GM23248 (cell line): ENCODE measurements at regions not wholly inside any gene's neighbourhood (a gene's known extent, or its start where the extent isn't known, plus 50 kb on each side); places are given as distances from the start of the nearest gene placed in this dataset.

Experiments
- DNase-seq: peaks from one replicate; pipeline ENCODE4 v3.0.0-alpha.2; 2015
- H2AFZ ChIP-seq: fragments of 200-600 bp; sonication (generic); 2 replicates; pipeline ENCODE4 v1.6.1; 2016; ENCODE audit warnings: antibody characterized with exemption
- H3F3A ChIP-seq: fragments of 200-600 bp; sonication (generic); 2 replicates; pipeline ENCODE4 v1.6.1; 2016; ENCODE audit warnings: mild to moderate bottlenecking, antibody characterized with exemption, mixed run types; ENCODE audit not compliant: insufficient read depth
- H3K27ac ChIP-seq: fragments of 200-600 bp; sonication (generic); 2 replicates; pipeline ENCODE4 v1.5.1; 2016; ENCODE audit warnings: mild to moderate bottlenecking
- H3K27me3 ChIP-seq: fragments of 200-600 bp; sonication (generic); replicated peaks from 2 replicates; pipeline ENCODE4 v1.6.1; 2016; ENCODE audit warnings: mild to moderate bottlenecking; ENCODE audit not compliant: insufficient read depth
- H3K36me3 ChIP-seq: fragments of 200-600 bp; sonication (generic); 2 replicates; pipeline ENCODE4 v1.6.1; 2016; ENCODE audit warnings: low read depth, mild to moderate bottlenecking
- H3K4me1 ChIP-seq: fragments of 200-600 bp; sonication (generic); 2 replicates; pipeline ENCODE4 v1.6.1; 2016; ENCODE audit warnings: mild to moderate bottlenecking; ENCODE audit not compliant: insufficient read depth
- H3K4me2 ChIP-seq: fragments of 200-600 bp; sonication (generic); one replicate; pipeline ENCODE4 v1.6.1; 2016; ENCODE audit warnings: mild to moderate bottlenecking; ENCODE audit not compliant: unreplicated experiment
- H3K4me3 ChIP-seq: fragments of 200-600 bp; sonication (generic); 2 replicates; pipeline ENCODE4 v1.5.1; 2016; ENCODE audit warnings: mild to moderate bottlenecking
- H3K79me2 ChIP-seq: fragments of 200-600 bp; sonication (generic); 2 replicates; pipeline ENCODE4 v1.6.1; 2016; ENCODE audit warnings: mild to moderate bottlenecking; ENCODE audit not compliant: insufficient read depth
- H3K9ac ChIP-seq: fragments of 200-600 bp; sonication (generic); 2 replicates; pipeline ENCODE4 v1.6.1; 2016; ENCODE audit warnings: mild to moderate bottlenecking
- H3K9me2 ChIP-seq: fragments of 200-600 bp; sonication (generic); 2 replicates; pipeline ENCODE4 v1.6.1; 2016; ENCODE audit warnings: mixed run types, mild to moderate bottlenecking, moderate library complexity; ENCODE audit not compliant: insufficient read depth
- H3K9me3 ChIP-seq: fragments of 200-600 bp; sonication (generic); one replicate; pipeline ENCODE4 v1.6.1; 2017; ENCODE audit warnings: low read depth
- H4K20me1 ChIP-seq: fragments of 200-600 bp; sonication (generic); 2 replicates; pipeline ENCODE4 v1.6.0; 2016; ENCODE audit not compliant: insufficient read depth
- EZH2 ChIP-seq: fragments of 200-600 bp; sonication (generic); IDR thresholded peaks from 2 replicates; pipeline ENCODE4 v1.6.1; 2018; ENCODE audit warnings: antibody characterized with exemption, mild to moderate bottlenecking; ENCODE audit not compliant: insufficient read depth, poor library complexity, severe bottlenecking
- EZH2phosphoT487 ChIP-seq: fragments of 200-600 bp; sonication (generic); IDR thresholded peaks from 2 replicates; pipeline ENCODE4 v1.6.1; 2018; ENCODE audit warnings: antibody characterized with exemption, moderate library complexity, mild to moderate bottlenecking, low read depth; ENCODE audit not compliant: insufficient read depth
- WGBS, 2 experiments: methylation state at CpG; one replicate each; pipeline ENCODE4 v1.1.6; 2015 to 2017; ENCODE audit warnings: low lambda C conversion rate in 2 of 2, low coverage in 1 of 2; ENCODE audit errors: missing lambda C conversion rate in 2 of 2; 5-methylcytosine and 5-hydroxymethylcytosine counted together
- in situ Hi-C: fragments of 300-500 bp; cut with MboI; formaldehyde crosslinking; loops from 2 replicates; pipeline ENCODE4 v1.15.0; 2020

GRCh38 chr6:168826726-168827585, 386.0 kb downstream of the SMOC2 start:
- no peaks in the 10 kb centered on the region for H3K36me3 ChIP-seq
- no peaks in the 10 kb centered on the region for H4K20me1 ChIP-seq
- no peak overlapping the region for H3K27ac ChIP-seq
- in situ Hi-C loops: no loop called here
- no peaks in the 10 kb centered on the region for H3K4me1 ChIP-seq
- 46 to 47% methylated on average over 19 of the region's 19 CpGs for WGBS, 2 experiments
- H3K27me3 ChIP-seq: no peaks in the 10 kb centered on the region
- no peak overlapping the region for H2AFZ ChIP-seq
- H3K4me3 ChIP-seq: no peak overlapping the region
- no peaks in the 10 kb centered on the region for H3F3A ChIP-seq
- no peaks in the 10 kb centered on the region for H3K9me2 ChIP-seq
- no peak for DNase-seq
- H3K9ac ChIP-seq: no peak overlapping the region
- H3K79me2 ChIP-seq: no peaks in the 10 kb centered on the region
- H3K4me2 ChIP-seq: no peak overlapping the region
- no peaks in the 10 kb centered on the region for H3K9me3 ChIP-seq
- TF ChIP-seq EZH2phosphoT487 (no peak), EZH2 (no peak)

GRCh38 chr6:168826078-168826390, 385.1 kb downstream of the SMOC2 start:
- Histone ChIP-seq H3F3A (no peaks in the 10 kb centered on the region), H3K79me2 (no peaks in the 10 kb centered on the region), H2AFZ (no peak overlapping the region), H3K9me3 (no peaks in the 10 kb centered on the region), H4K20me1 (no peaks in the 10 kb centered on the region), H3K27me3 (no peaks in the 10 kb centered on the region), H3K4me3 (no peak overlapping the region), H3K9ac (no peak overlapping the region), H3K27ac (no peak overlapping the region), H3K4me2 (no peak overlapping the region), H3K36me3 (no peaks in the 10 kb centered on the region), H3K4me1 (no peaks in the 10 kb centered on the region), H3K9me2 (no peaks in the 10 kb centered on the region)
- no peak for TF ChIP-seq EZH2phosphoT487
- in situ Hi-C loops: no loop called here
- DNase-seq: no peak
- 74 to 88% methylated on average over 2 to 23 of the region's 23 CpGs for WGBS, 2 experiments

- no peak for DNase-seq
- no peaks in the 10 kb centered on the region for H3K4me1 ChIP-seq
- H3F3A ChIP-seq: no peaks in the 10 kb centered on the region
- in situ Hi-C loops: no loop called here
- no peak for TF ChIP-seq EZH2phosphoT487
- TF ChIP-seq EZH2: no peak
- no peaks in the 10 kb centered on the region for H3K79me2 ChIP-seq
- H2AFZ ChIP-seq: no peak overlapping the region
- no peaks in the 10 kb centered on the region for H3K9me2 ChIP-seq
- H3K27ac ChIP-seq: no peak overlapping the region
- no peaks in the 10 kb centered on the region for H3K9me3 ChIP-seq
- no peak overlapping the region for H3K4me3 ChIP-seq
- WGBS, 2 experiments: 76 to 82% methylated on average over 19 to 68 of the region's 68 CpGs
- H4K20me1 ChIP-seq: no peaks in the 10 kb centered on the region
- no peak overlapping the region for H3K4me2 ChIP-seq
- H3K36me3 ChIP-seq: no peaks in the 10 kb centered on the region
- no peak overlapping the region for H3K9ac ChIP-seq
- H3K27me3 ChIP-seq: no peaks in the 10 kb centered on the region
These were observed 384.5 kb downstream of the SMOC2 start for GRCh38 chr6:168825226-168826077.

GRCh38 chr6:168823397-168824212, 382.6 kb downstream of the SMOC2 start:
- H3K4me2 ChIP-seq: no peak overlapping the region
- H2AFZ ChIP-seq: no peak overlapping the region
- 35 to 47% methylated on average over 11 to 12 of the region's 12 CpGs for WGBS, 2 experiments
- H3K79me2 ChIP-seq: no peaks in the 10 kb centered on the region
- H3K9me3 ChIP-seq: no peaks in the 10 kb centered on the region
- no peaks in the 10 kb centered on the region for H3K36me3 ChIP-seq
- in situ Hi-C loops: no loop called here
- no peak overlapping the region for H3K27ac ChIP-seq
- no peak overlapping the region for H3K9ac ChIP-seq
- no peaks in the 10 kb centered on the region for H3K9me2 ChIP-seq
- TF ChIP-seq EZH2 (no peak), EZH2phosphoT487 (no peak)
- no peaks in the 10 kb centered on the region for H3F3A ChIP-seq
- H3K27me3 ChIP-seq: no peaks in the 10 kb centered on the region
- H3K4me3 ChIP-seq: no peak overlapping the region
- H3K4me1 ChIP-seq: no peaks in the 10 kb centered on the region
- DNase-seq: no peak
- no peaks in the 10 kb centered on the region for H4K20me1 ChIP-seq
